Peyer's patch (tissue), 4 donors: ENCODE measurements at regions not wholly inside any gene's neighbourhood (a gene's known extent, or its start where the extent isn't known, plus 50 kb on each side); places are given as distances from the start of the nearest gene placed in this dataset.
"Not testable (repeated sequence)": the region's sequence is repeated elsewhere in the genome, so short reads cannot be mapped to it uniquely, and the experiment has no call there.

Experiments used
- DNase-seq, 3 donors: peaks; one replicate each; pipeline ENCODE4 v3.0.0-alpha.2; 2017 to 2019
- H3K27ac ChIP-seq, 4 donors: fragments of 200-600 bp; sonication (generic); one replicate each; pipeline ENCODE4 v1.5.1; 2016 to 2019
- H3K27me3 ChIP-seq, 2 donors: fragments of 200-600 bp; sonication (generic); one replicate each; pipeline ENCODE4 v1.5.1; 2019
- H3K36me3 ChIP-seq, 3 donors: fragments of 200-600 bp; sonication (generic); one replicate each; pipeline ENCODE4 v1.5.1; 2016 to 2019
- H3K4me1 ChIP-seq, 4 donors: fragments of 200-600 bp; sonication (generic); one replicate each; pipeline ENCODE4 v1.5.1; 2016 to 2019
- H3K4me3 ChIP-seq, 4 donors: fragments of 200-600 bp; sonication (generic); 1 replicate in 3 of 4; 2 replicates in 1 of 4; pipeline ENCODE4 v1.5.1; 2016 to 2019; ENCODE audit warnings: mild to moderate bottlenecking in 1 of 4
- H3K9me3 ChIP-seq, 4 donors: fragments of 200-600 bp; sonication (generic); one replicate each; pipeline ENCODE4 v1.5.1; 2016 to 2019; ENCODE audit warnings: mild to moderate bottlenecking in 1 of 4

DNA sequence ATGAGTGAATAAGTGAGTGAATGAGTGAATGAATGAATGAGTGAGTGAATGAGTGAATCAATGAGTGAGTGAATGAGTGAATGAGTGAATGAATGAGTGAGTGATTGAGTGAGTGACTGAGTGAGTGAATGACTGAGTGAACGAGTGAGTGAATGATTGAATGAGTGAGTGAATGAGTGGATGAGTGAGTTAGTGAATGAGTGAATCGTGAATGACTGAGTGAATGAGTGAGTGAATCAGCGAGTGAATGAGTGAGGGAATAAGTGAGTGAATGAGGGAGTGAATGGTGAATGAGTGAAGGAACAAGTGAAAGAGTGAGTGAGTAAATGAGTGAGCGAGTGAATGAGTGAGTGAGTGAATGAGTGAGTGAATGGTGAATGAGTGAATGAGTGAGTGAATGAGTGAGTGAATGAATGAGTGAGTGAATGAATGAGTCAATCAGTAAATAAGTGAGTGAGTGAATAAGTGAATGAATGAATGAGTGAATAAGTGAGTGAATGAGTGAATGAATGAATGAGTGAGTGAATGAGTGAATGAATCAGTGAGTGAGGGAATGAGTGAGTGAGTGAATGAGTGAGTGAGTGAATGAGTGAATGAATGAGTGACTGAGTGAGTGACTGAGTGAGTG lies 135.7 kb upstream of the ZNF469 start:
- H3K4me3 ChIP-seq, H3K27ac ChIP-seq, H3K27me3 ChIP-seq, DNase-seq, H3K9me3 ChIP-seq, H3K36me3 ChIP-seq, H3K4me1 ChIP-seq: not testable (repeated sequence)

DNA sequence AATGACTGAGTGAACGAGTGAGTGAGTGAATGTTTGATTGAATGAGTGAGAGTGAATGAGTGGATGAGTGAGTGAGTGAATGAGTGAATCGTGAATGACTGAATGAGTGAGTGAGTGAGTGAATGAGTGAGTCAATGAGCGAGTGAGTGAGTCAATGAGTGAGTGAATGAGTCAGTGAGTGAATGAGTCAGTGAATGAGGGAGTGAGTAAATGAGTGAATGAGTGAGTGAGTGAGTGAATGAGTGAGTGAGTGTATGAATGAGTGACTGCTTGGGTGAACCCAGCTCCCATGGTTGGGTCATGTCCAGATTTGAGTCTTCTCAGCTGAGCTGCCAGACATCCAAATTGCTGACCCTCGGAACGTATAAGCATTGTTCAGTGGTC lies 135.2 kb upstream of the ZNF469 start:
- peak in 1 of 3 donors; percentile 9 for DNase-seq
- H3K27ac ChIP-seq, H3K9me3 ChIP-seq, H3K27me3 ChIP-seq, H3K4me3 ChIP-seq, H3K4me1 ChIP-seq, H3K36me3 ChIP-seq: not testable (repeated sequence)

DNA sequence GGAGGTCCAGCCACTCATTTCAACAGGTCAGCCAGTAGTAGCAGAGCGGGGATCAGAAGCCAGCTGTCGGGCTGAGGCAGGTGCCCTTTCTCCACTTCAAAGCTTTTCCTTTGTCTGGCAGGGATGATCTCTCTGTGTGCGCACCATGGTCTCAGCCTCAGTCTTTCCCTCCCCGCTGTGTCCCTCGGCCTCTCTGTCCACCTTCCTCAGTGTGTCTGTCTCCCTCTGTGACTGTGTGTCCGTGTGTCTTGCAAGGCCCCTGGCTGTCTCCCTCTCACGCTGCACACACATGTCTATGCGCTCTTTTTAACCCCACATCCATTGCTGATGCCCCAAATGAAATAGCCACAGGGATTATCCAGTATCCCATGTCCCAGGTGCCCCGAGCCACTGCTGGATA lies 134.0 kb upstream of the ZNF469 start:
- peak in 2 of 3 donors; percentile 3 to 28 for DNase-seq
- not testable (repeated sequence) for H3K4me3 ChIP-seq, H3K27ac ChIP-seq, H3K27me3 ChIP-seq, H3K4me1 ChIP-seq, H3K36me3 ChIP-seq, H3K9me3 ChIP-seq

DNA sequence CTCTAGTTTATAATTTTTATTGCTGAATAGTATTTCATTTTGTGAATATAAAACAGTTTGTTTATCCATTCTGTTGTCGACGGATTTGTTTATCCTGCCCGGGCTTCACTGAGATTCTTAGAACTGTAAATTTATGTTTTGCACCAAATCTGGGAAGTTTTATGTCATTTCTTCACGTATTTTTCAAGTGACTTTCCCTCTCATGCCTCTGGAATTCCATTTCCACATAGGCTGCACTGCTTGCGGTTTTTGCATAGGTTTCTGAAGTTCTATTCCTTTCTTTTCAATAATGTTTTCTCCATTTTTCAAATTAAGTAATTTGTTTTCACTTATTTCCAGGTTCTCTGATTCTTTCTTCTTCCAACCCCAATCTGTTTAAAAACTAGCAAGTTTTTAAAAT lies 132.4 kb upstream of the ZNF469 start:
- not testable (repeated sequence) for H3K9me3 ChIP-seq, H3K27me3 ChIP-seq, H3K36me3 ChIP-seq, H3K4me1 ChIP-seq, H3K4me3 ChIP-seq, DNase-seq, H3K27ac ChIP-seq

DNA sequence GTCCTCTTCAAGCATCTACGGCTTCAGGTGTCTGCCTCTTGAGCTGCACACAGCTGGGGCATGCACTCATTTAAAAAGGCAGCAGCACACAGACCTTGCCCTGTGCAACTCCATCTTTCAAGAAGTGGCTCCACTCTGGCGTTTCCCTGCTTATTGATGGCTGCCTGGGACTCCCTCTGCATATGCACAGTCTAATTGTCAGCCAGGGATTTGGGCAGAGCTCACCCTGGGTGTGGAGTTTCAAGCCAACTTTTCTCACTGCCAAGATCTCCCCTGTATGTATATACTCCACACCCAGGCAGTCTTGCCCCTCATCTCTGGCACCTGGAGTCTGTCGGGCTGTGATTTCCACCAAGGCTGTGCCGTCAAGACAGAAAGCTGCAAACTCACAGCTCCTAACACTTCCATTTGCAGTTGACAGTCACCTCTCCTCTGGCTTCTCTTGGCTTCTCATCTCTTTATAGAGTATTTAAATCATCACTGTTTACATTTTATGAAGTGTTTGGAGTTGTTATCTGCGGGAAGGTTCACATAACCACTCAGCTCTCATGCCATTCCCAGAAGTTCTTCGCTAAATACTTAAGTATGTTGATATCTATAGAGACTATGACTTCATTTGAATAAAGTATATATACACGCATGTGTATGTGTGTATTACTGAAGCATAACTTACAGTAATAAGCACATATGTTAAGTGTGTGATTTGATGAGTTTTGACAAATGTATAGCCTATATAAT lies 130.5 kb upstream of the ZNF469 start:
- DNase-seq = peak in 1 of 3 donors; percentile 37
- H3K4me1 ChIP-seq = not testable (repeated sequence)

DNA sequence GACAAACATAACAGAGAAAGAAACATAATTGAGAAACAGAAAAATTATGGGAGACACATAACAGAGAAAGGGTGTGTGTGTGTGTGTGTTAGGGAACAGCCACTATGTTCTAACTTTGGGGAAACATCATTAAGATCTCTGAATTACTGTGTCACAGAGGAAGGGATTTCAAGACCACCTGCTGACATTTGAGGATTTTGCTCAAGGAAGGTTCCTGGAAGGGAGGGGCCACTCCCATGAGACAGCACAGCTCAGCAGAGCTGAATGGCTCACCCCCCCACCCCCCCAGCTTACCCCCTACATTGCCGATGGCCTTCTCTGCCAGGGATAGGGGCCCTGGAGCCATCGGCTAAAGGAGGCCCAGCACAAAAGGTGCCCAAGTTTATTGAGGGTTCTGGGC lies 124.6 kb upstream of the ZNF469 start:
- H3K27me3 ChIP-seq, H3K27ac ChIP-seq, H3K4me1 ChIP-seq, H3K36me3 ChIP-seq, H3K4me3 ChIP-seq, H3K9me3 ChIP-seq: not testable (repeated sequence)
- peak in 1 of 3 donors; percentile 6 for DNase-seq

More for the DNA sequence above, 130.5 kb upstream of the ZNF469 start:
- H3K4me3 ChIP-seq, H3K9me3 ChIP-seq, H3K36me3 ChIP-seq, H3K27me3 ChIP-seq, H3K27ac ChIP-seq: not testable (repeated sequence)

DNA sequence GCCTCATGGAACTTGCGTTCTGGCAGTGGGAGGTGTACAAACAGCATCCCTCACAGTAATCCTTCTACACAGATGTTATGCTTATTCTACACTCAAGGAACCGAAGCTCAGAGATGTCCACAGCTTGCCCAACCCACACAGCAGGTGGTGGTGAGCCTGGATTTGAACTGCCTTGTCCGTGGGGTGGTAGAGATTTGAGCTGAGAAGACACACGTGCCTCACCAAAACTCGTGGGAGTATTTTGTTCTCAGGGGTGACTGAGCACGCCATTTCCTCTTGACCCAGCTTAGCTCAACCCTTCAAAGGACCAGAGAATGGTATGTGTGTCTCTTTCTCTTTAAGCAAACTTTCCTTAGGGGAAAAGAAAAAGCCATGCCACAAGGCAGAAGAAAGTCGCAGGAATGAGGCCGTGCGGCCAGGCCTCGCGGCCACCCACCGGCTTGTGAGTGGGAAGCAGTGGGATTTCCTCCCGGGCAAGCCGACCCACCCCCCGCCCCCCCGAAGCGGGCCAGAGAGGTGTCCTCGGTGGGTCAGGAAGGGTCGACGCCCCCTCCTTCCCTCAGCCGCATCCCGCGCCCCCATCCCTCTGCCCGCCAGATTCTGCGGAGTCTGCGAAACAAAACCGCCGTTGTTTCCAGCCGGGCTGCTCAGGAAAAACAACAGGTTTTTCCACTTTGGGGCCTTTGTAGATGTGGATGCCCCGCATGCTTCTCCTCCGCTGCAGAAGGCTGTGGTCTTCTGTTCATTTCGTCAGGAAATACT lies 123.8 kb upstream of the ZNF469 start:
- not testable (repeated sequence) for H3K27me3 ChIP-seq, H3K27ac ChIP-seq, H3K4me1 ChIP-seq, H3K4me3 ChIP-seq, H3K9me3 ChIP-seq, H3K36me3 ChIP-seq
- DNase-seq = peak in 2 of 3 donors; percentile 33 to 43

DNA sequence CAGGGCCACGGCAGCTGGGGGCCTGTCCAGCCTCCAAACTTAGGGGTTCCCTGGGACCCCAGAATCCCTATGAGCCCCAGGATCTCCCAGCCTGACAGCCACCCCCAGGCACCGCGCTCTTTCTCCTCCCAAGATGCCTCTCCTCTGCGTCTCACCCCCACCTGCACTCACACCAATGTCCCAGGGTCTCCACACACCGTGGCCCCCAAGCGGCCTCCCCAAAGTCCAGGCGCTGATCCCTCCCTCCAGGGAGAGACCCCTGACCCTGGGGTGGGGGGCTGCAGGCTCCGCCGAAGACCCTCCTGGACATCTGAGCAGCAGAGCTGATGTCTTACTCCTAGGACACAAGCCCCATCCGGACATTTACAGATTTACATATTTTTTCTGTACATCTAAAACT lies 123.2 kb upstream of the ZNF469 start:
- H3K27ac ChIP-seq, H3K4me1 ChIP-seq, H3K36me3 ChIP-seq, H3K9me3 ChIP-seq, H3K27me3 ChIP-seq, H3K4me3 ChIP-seq: not testable (repeated sequence)
- DNase-seq = peak in 2 of 3 donors; percentile 31 to 35

DNA sequence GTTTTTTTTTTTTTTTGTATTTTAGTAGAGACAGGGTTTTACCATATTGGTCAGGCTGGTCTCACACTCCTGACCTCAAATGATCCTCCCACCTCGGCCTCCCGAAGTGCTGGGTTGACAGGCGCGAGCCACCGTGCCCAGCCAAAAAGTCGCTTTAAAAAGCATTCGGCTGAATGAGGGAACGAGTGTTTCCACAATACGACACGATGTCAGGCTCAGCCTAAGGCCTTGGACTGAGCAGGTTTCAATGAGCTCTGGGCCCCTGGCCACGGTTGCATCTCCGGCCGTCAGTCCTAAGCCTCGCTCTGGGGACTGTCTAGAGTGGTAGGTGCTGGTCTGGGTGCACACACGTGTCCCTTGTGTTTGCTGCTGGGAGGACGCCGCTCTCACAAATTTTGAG lies 122.6 kb upstream of the ZNF469 start:
- peaks cover 0 to 11% (median 0%) of the 10 kb centered on the region in 4 donors for H3K4me1 ChIP-seq
- H3K27ac ChIP-seq, H3K9me3 ChIP-seq, H3K27me3 ChIP-seq, H3K4me3 ChIP-seq, H3K36me3 ChIP-seq: not testable (repeated sequence)
- DNase-seq = peak in 2 of 3 donors; percentile 10 to 24

DNA sequence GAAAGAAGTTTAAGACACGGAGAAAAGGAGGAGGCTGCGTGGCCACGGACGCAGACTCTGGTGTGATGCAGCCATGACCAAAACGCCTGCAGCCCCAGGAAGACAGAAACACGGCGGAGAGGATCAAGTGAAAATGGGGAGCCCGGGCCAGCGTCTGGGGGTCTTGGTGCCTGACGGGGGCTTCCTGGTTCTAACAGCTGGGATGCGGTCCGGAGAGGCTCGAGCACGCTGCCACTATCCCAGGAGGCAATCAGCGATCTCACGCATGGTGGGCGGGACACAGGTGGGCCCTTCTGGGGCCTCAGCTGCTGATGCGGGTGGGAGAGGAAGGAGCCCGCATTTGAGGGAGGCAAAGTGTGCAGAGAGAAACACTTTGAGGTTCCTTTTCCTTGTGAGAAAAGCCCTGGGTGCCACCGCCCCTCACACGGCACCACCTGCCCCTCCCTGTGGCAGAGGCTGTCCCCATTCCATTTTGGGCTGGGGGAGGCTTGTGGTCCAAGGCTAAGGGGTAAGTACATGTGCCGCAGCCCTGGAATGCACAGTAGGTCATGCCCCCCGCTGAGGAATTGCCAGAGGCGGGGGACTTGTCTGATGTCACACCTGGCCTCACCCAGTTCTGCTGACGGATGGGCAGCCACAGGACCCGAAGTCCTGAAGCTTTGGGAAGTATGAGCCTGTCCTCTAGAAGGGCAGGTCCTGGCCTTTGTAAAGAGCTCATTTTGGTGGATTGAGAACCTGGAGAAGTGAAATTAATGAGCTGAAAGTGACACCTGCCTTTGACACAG lies 121.7 kb upstream of the ZNF469 start:
- peak in 2 of 3 donors; percentile 38 to 41 for DNase-seq

DNA sequence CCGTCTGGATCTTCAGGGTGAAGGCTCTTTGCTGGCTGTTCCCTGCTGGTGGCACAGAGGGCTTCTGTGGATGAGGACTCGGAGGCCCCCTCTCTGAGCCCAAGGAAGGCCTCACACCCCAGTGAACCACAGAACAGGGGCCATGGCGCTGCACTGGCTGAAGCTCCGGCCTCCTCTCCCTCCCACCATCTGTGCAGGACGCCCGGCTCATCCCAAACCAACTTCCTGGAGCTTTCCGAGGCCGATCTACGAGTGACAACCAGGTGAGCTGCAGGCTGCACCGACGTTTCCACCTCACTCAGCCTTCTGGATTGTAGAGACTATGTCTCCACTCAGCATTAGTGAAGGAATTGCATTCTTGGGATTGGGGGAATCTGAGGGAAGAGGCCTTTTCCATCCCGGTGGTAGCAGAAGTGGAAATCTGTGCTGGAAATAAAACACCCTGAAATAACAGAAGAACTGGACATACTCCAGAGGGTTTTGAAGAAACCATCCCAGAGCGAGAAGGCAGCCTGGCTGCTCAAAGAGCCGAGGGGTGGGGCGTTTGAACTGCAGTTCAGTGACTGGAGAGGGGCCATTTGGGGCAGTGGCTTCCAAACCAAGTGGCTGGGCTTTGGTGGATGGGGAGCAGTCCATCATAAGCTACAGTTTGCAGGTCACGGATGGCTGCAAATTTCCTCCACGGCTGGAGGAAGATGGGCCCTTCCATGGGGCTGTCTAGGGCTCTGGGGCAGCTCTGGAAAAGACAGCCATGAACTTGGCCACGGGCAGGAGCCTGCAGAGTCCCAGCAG lies 120.7 kb upstream of the ZNF469 start:
- H3K9me3 ChIP-seq, H3K4me3 ChIP-seq, H3K36me3 ChIP-seq, H3K27me3 ChIP-seq: not testable (repeated sequence)
- peak overlapping the region in 2 of 4 donors; percentile 39 to 48 for H3K27ac ChIP-seq
- DNase-seq = peak in 2 of 3 donors; percentile 29 to 43
- H3K4me1 ChIP-seq = peaks cover 0 to 16% (median 0%) of the 10 kb centered on the region in 4 donors

More for the DNA sequence above, 121.7 kb upstream of the ZNF469 start:
- H3K9me3 ChIP-seq, H3K36me3 ChIP-seq, H3K27me3 ChIP-seq, H3K27ac ChIP-seq, H3K4me3 ChIP-seq: not testable (repeated sequence)
- H3K4me1 ChIP-seq = peaks cover 0 to 16% (median 0%) of the 10 kb centered on the region in 4 donors

DNA sequence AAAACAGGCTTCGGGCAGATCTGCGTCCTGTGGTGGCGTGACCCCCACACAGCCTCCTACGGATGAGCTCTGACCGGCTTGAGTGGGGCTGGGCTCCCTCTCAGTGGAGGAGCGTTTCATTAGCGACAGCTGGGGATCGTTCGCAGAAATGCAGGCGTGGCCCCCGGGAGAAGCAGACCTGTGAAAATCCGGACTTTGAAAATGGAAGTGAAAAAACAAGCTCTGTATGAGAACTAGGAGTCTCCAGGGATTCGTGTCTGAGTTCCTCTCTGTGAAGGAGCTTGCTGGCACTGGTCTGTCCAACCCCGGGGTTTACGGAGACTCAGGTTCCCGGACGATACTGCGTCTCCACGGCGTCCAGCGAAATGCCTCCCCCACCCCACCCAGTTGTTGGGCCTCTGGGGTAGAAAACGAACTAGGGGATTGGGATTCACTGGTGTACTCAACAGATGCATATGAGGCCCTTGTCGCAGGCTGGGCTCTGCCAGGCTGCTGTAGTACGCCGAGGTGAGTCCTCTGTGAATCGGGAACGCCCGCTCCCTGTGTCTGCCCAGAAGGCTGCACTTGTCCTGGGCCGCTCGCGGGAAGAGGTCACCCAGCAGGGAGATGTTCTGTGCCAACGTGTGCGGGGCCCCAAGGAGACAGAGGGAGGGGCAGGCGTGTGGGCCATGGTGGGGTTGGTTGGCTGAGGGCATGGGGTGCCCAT lies 119.7 kb upstream of the ZNF469 start:
- H3K4me1 ChIP-seq = peaks cover 0 to 16% (median 0%) of the 10 kb centered on the region in 4 donors
- not testable (repeated sequence) for H3K27me3 ChIP-seq, H3K4me3 ChIP-seq, H3K36me3 ChIP-seq, H3K9me3 ChIP-seq
- peak in 2 of 3 donors; percentile 55 to 56 for DNase-seq
- H3K27ac ChIP-seq = peak overlapping the region in 2 of 4 donors; percentile 12 to 33

DNA sequence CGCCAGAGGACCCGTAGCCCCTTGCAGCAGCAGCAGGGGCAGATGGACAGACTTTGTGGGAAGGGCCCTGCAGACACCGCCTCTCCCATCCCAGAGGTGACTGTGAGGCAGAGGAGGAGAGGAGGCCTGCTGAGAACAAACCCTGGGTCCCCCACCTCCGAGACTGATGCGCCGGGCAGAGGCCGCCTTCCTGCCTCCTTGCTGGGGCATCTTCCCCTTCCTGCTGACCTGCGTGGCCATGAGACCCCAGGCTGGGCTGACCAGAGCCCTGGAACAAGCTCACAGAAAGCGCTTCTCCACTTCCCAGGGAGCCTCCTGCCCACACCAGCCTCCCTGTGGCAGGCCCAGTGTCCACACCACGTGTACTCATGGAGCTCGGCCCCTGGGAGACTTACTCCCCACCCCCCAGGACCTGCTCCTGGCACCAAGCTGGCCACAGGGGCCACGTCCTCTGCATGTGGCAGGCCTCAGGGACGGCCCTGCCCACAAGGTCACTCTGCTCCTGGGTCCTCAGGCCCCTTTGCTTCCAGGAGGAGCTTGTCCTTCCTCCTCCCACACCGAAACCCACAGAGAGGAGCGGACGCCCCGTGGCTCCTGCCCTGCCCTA lies 119.0 kb upstream of the ZNF469 start:
- H3K27me3 ChIP-seq = not testable (repeated sequence)

More for the DNA sequence above, 119.0 kb upstream of the ZNF469 start:
- H3K27ac ChIP-seq, H3K36me3 ChIP-seq, H3K9me3 ChIP-seq, H3K4me3 ChIP-seq: not testable (repeated sequence)
- peaks cover 0 to 16% (median 0%) of the 10 kb centered on the region in 4 donors for H3K4me1 ChIP-seq
- peak in 2 of 3 donors; percentile 30 to 45 for DNase-seq
